CD4-positive, alpha-beta T cell (primary cell): ENCODE measurements at regions not wholly inside any gene's neighbourhood (a gene's known extent, or its start where the extent isn't known, plus 50 kb on each side); places are given as distances from the start of the nearest gene placed in this dataset.

Source experiments
- ATAC-seq: fragments of 200-7000 bp; cut with Tn5 transposase; one replicate; pipeline ENCODE4 v1.10.0; 2022; ENCODE audit warnings: mild to moderate bottlenecking; ENCODE audit not compliant: poor library complexity
- CTCF ChIA-PET: fragments of 350-600 bp; sonication (Branson Sonifier 250); formaldehyde crosslinking; loops from one replicate; lab custom pipeline; 2021; ENCODE audit warnings: antibody characterized with exemption, inconsistent platforms; lab: Charles Lee
- POLR2A ChIA-PET: fragments of 350-600 bp; sonication (Branson Sonifier 250); formaldehyde crosslinking; loops from one replicate; lab custom pipeline; 2021; ENCODE audit warnings: antibody characterized with exemption, inconsistent platforms; lab: Charles Lee
- DNase-seq, 14 experiments: peaks; one replicate each; pipeline ENCODE4 v3.0.0-alpha.2; 2013 to 2020; ENCODE audit warnings: mixed read lengths in 2 of 14
- H3K27ac ChIP-seq, 2 donors: one replicate each; pipeline versions ENCODE4 v1.5.1 to v1.7.0; 2013; ENCODE audit warnings: low read length in 2 of 2, low read depth in 1 of 2, mild to moderate bottlenecking in 1 of 2
- H3K27me3 ChIP-seq, 2 experiments: 1 replicate in 1 of 2; 2 replicates in 1 of 2; pipeline versions ENCODE4 v1.6.1 to v1.7.0; 2013; ENCODE audit warnings: low read length in 2 of 2, control low read depth in 1 of 2, mild to moderate bottlenecking in 1 of 2, moderate library complexity in 1 of 2; ENCODE audit not compliant: insufficient read depth in 2 of 2, control insufficient read depth in 1 of 2
- H3K36me3 ChIP-seq: one replicate; pipeline ENCODE4 v1.6.1; 2013; ENCODE audit warnings: low read length, control low read depth; ENCODE audit not compliant: insufficient read depth
- H3K4me1 ChIP-seq: one replicate; pipeline ENCODE4 v1.6.1; 2013; ENCODE audit warnings: low read length, control low read depth; ENCODE audit not compliant: insufficient read depth
- H3K4me3 ChIP-seq: one replicate; pipeline ENCODE4 v1.5.1; 2013; ENCODE audit warnings: mild to moderate bottlenecking, low read length, moderate library complexity
- H3K9me3 ChIP-seq, 2 experiments: 1 replicate in 1 of 2; 2 replicates in 1 of 2; pipeline versions ENCODE4 v1.6.1 to v1.7.0; 2013; ENCODE audit warnings: low read length in 2 of 2, mild to moderate bottlenecking in 2 of 2, control low read depth in 1 of 2, moderate library complexity in 1 of 2; ENCODE audit not compliant: control insufficient read depth in 1 of 2, insufficient read depth in 1 of 2
- H3K27ac Mint-ChIP-seq: one replicate; pipeline ENCODE4 v1.8.0; 2020; ENCODE audit warnings: mixed read lengths
- H3K27me3 Mint-ChIP-seq: one replicate; pipeline ENCODE4 v1.8.0; 2021; ENCODE audit warnings: mixed read lengths
- H3K36me3 Mint-ChIP-seq: one replicate; pipeline ENCODE4 v1.8.0; 2021; ENCODE audit warnings: low read depth, mixed read lengths
- H3K4me1 Mint-ChIP-seq: one replicate; pipeline ENCODE4 v1.8.0; 2021; ENCODE audit warnings: low read depth, mixed read lengths
- H3K4me3 Mint-ChIP-seq: one replicate; pipeline ENCODE4 v1.8.0; 2020; ENCODE audit warnings: mild to moderate bottlenecking, mixed read lengths
- H3K9me3 Mint-ChIP-seq: one replicate; pipeline ENCODE4 v1.8.0; 2020; ENCODE audit warnings: mixed read lengths
- CTCF ChIP-seq: fragments of 200-600 bp; IDR thresholded peaks from one replicate; pipeline ENCODE4 v1.8.0; 2022; ENCODE audit warnings: antibody characterized with exemption, mild to moderate bottlenecking
- intact Hi-C, 2 experiments: fragments of 100-400 bp; cut with DNase I in 1 of 2; cut with micrococcal nuclease in 1 of 2; formaldehyde crosslinking; loops; one replicate each; pipeline versions ENCODE4 v1.15.1 to v1.9.0; 2023 to 2025; cut with DNase I, micrococcal nuclease

DNA sequence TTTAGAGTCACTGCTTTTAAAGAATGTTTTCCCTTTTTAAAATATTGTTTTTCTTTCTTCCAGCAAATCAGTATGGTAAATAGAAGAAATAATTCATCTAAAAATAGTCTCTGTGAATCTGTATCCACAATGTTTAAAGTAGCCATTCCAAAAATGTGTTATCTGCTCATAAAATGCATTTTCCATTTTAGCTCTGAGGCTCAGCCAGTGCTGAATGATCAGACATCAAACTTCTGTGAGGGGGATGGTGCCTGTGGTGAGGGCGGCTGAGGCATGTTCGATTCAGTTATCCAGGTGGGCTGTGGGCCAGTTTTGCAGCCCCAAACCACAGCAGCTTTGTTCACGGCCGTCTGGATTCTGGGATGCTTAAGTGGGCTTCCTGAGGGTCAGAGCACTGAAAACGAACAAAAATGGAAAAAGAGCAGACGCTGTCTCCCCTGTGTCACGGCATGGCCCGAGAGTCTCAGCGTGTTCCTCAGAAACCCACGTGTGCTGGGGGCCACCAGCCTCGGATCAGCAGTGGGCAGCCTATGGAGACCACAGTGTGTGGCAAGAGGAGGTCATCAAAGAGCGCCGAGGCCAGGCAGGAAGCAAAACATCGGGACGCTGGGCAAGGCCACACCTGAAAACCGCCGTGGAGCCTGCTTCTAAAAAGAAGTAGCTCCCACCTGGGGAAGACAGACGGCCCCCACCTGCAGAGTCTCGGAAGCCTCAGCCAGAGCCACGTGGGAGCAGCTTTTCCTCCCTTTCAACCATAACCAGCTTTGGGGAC is 134.9 kb upstream of the THBS2 start:
- ATAC-seq (no peak), DNase-seq (no peak)
- no peak overlapping the region for H3K4me3 Mint-ChIP-seq
- ChIA-PET POLR2A (no interaction called here), CTCF (no interaction called here)
- intact Hi-C loops = no loop called here
- no peaks in the 10 kb centered on the region for H3K36me3 ChIP-seq
- H3K27me3 ChIP-seq = peaks cover 0 to 3% of the 10 kb centered on the region in 2 experiments
- H3K27me3 Mint-ChIP-seq = peaks cover 5% of the 10 kb centered on the region
- H3K27ac ChIP-seq = no peak overlapping the region
- H3K9me3 ChIP-seq = peaks cover 6 to 25% of the 10 kb centered on the region in 2 experiments
- H3K36me3 Mint-ChIP-seq = no peaks in the 10 kb centered on the region
- H3K4me3 ChIP-seq = no peak overlapping the region
- TF ChIP-seq CTCF = no peak
- peaks cover 3% of the 10 kb centered on the region for H3K9me3 Mint-ChIP-seq
- no peak overlapping the region for H3K27ac Mint-ChIP-seq
- H3K4me1 ChIP-seq = no peaks in the 10 kb centered on the region
- no peaks in the 10 kb centered on the region for H3K4me1 Mint-ChIP-seq

- POLR2A ChIA-PET = no interaction called here
- H3K4me1 Mint-ChIP-seq = no peaks in the 10 kb centered on the region
- CTCF ChIA-PET = no interaction called here
- no peaks in the 10 kb centered on the region for H3K36me3 Mint-ChIP-seq
- H3K4me3 Mint-ChIP-seq = no peak overlapping the region
- intact Hi-C loops = no loop called here
- Histone ChIP-seq H3K9me3 (peaks cover 6 to 20% of the 10 kb centered on the region in 2 experiments), H3K27ac (no peak overlapping the region), H3K27me3 (peaks cover 0 to 3% of the 10 kb centered on the region in 2 experiments), H3K36me3 (no peaks in the 10 kb centered on the region), H3K4me3 (no peak overlapping the region), H3K4me1 (no peaks in the 10 kb centered on the region)
- TF ChIP-seq CTCF = no peak
- peaks cover 3% of the 10 kb centered on the region for H3K9me3 Mint-ChIP-seq
- no peak overlapping the region for H3K27ac Mint-ChIP-seq
- ATAC-seq = no peak
- peaks cover 5% of the 10 kb centered on the region for H3K27me3 Mint-ChIP-seq
- DNase-seq = no peak
These were observed 134.2 kb upstream of the THBS2 start for GRCh38 chr6:169387809-169388383.

DNA sequence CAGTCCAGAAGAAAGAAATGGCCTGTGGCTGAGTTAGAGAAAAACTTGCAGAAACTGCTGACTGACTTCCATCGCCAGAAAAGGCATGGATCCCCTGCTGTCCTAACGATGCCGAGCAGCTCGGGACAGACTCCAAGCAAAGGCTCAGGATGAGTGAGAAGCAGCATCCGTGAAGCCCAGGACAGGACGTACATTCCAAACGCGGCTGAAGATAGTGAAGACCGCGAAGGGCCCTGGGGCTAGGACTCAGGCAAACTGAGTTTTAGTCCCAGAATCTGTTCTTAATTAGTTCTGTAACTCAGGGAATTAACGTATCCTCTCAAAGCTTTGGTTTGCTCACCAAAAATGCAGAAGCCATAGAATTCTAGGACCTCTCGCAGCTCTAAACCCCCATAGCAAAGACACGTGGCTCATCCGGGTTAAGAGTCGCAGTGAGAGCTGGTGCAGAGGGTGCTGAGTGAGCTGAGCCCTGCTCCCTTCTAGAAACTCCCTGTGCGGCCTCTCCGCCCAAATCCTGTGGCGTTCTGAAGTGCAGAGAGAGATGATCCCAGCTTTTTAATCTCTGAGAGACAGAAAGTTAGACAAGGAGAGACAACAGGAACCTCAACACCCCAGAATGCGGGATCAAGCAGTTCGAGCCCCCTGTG is 132.9 kb upstream of the THBS2 start:
- DNase-seq = no peak
- Mint-ChIP-seq H3K27me3 (peaks cover 10% of the 10 kb centered on the region), H3K27ac (no peak overlapping the region), H3K9me3 (peaks cover 3% of the 10 kb centered on the region), H3K4me3 (no peak overlapping the region), H3K4me1 (no peaks in the 10 kb centered on the region), H3K36me3 (no peaks in the 10 kb centered on the region)
- intact Hi-C loops = no loop called here
- Histone ChIP-seq H3K4me3 (no peak overlapping the region), H3K27ac (no peak overlapping the region), H3K4me1 (no peaks in the 10 kb centered on the region), H3K36me3 (no peaks in the 10 kb centered on the region), H3K9me3 (peaks cover 5 to 20% of the 10 kb centered on the region in 2 experiments), H3K27me3 (peaks cover 0 to 3% of the 10 kb centered on the region in 2 experiments)
- no peak for TF ChIP-seq CTCF
- CTCF ChIA-PET = no interaction called here
- POLR2A ChIA-PET = no interaction called here
- no peak for ATAC-seq
